GM19397 (cell line): ENCODE measurements at regions not wholly inside any gene's neighbourhood (a gene's known extent, or its start where the extent isn't known, plus 50 kb on each side); places are given as distances from the start of the nearest gene placed in this dataset.
"Not testable (repeated sequence)": the region's sequence is repeated elsewhere in the genome, so short reads cannot be mapped to it uniquely, and the experiment has no call there.

Experiments
- ATAC-seq: cut with Tn5 transposase; IDR thresholded peaks from one replicate; pipeline ENCODE4 v1.9.1; 2021; ENCODE audit warnings: mild to moderate bottlenecking, moderate library complexity; ENCODE audit not compliant: unreplicated experiment

DNA sequence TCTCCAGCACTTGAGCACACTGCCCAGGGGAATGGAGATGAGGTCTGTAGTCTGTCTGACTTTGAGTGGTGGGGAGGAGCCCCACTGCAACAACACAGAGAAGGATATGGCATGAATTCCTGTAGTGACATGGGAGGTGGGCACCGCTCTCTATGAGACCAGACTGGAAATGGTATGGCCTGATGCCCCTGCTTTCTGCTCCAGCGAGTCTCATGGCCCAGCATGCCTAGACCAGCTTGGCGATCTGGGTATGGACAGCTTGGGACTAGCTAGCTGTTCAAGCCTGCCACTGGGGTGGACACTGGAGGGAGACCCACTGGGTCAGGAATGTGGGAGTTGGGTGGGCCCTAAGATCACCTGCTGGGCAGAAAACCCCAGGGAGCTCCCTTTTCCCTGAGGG, 477.8 kb upstream of the SEL1L start:
- no peak for ATAC-seq

DNA sequence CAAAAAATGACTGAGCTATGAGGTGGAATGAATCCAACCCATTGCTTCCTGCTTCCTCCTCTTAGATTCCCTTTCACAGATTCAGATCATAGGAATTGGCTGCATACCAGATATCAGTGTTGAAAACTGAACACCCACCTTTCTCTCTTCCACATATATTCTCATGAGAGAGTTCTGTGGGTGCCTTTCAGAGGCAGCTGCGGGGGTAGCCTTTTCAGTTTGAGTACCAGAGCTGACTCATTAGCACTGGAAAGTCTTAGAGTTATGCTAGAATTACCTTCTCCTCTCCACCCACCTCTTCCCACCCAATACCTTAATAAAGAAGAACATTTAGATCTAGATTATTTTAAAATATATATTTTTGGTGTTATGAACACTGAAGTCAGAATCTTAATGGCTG, 495.4 kb upstream of the SEL1L start:
- ATAC-seq, result no peak

DNA sequence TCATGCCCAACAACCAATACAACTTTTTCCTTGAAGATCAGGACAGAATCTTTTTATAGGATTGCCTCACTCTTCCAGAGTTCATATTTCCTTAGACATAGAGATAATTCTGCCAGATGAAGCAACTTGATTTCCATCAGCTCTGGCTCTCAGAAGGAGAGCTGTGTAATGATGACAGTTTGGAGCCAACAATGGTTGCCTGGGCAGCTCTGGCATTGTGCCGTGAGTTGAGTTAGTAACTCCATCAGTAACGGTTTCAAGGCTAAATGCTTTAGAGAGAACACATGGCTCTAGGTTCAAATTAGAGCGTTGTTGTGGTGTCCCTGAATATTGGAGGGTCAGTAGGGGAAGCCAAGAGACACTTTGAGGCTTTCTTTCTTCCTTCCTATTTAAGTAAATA, 501.7 kb upstream of the SEL1L start:
- ATAC-seq, result no peak

DNA sequence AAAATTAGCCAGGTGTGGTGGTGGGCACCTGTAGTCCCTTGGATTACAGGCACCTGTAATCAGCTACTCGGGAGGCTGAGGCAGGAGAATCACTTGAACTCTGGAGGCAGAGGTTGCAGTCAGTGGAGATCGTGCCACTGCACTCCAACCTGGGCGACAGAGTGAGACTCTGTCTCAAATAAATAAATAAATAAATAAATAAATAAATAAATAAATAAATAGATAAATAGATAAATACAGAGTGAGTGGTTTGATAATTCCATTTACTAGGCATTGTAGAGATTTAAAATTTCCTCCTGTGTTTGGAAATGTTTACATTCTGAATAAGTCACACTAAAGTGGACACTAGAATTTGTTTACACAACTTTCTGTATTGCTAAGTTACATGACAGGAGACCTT, 504.4 kb upstream of the SEL1L start:
- ATAC-seq, result not testable (repeated sequence)

DNA sequence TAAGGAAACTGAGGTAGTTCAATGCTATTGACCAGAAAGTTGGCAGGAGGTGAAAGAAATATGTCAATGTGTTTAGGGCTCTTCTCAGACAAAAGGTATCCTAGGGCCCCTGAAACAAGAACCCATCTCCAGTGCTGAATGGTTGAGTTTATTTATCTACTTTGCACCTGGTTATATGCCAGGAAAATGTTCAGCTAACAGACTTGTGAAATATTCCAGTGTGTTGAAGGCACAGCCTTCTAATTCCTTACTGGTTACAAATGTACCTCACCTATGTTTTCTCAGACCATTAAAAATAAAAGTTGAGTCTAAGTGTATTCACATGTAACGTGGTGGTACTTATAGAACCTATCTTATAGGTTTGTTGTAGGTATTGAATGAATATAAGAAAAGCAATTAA, 511.7 kb upstream of the SEL1L start:
- no peak for ATAC-seq

DNA sequence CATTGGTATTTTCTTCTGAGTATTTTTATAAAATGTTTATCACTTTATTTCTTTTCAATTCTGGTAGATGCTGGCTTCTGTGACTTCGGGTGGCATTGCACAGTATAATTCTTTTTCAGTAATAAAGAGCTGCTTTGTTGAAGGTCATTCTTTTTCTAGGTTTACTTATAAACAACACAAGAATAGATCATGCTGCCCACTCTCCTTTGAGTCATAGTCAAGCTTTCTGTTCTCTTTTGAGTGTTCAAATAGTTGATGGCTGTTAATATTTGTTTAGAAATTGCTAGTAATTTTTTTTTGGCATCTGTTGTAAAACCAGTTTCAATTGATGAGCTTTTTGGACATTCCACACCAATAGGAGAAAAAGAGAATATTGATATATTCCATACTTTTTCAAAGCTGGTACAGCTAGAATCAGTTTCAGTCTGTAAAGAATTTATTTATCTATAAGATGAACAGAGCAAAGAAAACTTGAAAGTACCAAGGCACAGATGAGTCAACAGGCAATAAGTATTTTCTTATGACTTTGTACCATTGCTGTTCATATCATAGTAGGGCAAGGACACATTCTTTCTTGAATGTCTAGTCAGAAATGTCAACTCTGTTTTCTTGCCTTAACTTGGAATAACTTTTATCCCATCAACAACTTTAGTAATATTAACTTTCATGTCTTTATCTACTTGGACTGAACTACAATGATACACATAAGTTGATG, 513.0 kb upstream of the SEL1L start:
- no peak for ATAC-seq

DNA sequence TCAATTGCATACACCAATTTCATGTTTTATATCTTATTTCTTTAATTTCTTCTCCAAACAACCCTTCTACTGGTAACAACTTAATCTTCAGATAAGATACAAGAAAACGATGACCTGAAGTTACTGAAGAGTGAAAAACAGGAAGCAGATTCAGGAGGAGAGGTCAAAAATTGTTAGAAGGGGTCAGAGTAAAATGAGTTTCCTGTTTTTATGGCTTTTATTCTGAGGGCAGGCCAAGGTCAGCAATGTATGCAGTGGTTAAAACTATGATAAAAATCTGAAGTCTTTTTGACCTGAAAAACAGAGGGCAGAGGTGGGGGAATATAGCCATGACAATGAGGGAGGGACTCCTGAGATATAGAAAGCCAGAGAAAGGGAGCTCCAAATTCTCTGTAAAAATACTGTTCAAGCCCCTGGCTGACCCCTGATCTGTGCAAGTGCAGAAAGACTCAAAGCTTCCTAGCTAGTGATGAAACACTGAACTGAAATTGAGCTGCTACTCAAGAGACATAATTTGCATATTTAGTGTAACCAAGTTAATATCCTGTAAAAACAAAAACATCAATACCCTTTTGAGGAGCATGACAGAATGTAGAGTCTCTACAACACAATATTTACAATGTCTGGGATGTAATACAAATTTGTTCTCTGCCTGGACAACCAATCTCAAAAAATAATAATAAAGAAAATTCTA, 514.3 kb upstream of the SEL1L start:
- ATAC-seq, result peak; percentile 56

DNA sequence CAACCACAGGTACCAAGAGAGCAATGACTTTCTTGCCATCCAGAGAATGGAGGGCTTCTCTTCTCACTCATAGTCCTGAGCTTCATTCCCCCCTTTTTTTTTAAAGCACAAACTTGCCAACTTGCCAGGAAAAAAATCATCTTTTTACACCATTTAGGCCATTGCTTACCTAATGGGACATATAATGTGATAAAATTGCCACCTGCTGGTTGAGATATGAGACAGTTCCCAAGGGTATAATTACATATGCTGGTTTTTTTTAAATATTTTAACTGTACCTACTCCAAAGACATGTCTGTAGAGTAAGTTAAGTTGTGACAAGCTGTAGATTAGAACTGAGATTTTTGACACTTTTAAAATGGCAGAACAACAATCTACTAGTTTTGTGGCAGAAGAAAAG, 519.1 kb upstream of the SEL1L start:
- ATAC-seq, result no peak

DNA sequence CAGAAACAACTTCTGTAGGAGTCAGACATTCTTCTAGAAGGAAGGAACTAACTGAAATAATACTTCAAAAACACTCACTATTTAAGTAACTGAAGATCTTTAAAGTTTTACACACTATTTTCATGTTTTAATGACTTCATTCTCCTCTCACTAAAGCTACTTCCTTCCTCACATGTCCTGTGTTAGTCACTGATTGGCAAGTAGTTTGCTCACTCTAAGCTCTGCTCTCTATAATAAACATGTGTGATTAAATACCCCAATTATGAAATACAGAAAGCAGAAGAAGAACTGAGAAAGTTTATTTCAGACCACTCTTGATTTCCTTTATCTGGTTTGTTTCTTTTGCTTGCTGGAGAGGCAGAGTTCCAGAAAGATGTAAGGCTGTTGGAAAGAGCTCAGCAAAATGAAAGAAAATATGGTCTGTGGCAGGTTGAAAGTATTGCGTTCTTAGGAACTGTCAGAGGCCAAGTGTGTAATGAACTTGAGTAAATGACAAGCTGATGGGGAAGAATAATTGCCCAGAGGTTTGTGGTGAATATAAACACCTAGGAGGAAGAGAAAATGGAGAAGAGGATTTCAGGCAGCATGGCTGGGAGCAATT, 522.0 kb upstream of the SEL1L start:
- ATAC-seq, result no peak

DNA sequence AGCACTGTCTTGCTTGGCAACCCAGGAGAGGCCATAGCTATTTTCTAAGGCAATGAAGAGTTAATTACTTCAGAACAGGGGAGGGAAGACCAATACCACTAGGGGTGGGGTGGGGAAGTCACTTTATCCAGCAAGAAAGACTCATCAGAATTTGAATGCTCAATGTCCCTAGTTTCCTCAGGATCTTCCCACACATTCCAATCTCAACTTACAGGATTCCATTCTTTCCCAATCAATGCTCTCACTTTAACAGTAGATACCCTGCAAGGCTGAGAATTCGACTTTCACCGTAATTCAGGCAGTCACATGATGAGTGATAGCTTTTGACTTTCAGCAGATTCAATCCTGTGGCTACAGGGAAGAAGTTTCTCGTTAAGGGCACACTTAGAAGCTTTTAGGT, 526.6 kb upstream of the SEL1L start:
- ATAC-seq, result no peak

DNA sequence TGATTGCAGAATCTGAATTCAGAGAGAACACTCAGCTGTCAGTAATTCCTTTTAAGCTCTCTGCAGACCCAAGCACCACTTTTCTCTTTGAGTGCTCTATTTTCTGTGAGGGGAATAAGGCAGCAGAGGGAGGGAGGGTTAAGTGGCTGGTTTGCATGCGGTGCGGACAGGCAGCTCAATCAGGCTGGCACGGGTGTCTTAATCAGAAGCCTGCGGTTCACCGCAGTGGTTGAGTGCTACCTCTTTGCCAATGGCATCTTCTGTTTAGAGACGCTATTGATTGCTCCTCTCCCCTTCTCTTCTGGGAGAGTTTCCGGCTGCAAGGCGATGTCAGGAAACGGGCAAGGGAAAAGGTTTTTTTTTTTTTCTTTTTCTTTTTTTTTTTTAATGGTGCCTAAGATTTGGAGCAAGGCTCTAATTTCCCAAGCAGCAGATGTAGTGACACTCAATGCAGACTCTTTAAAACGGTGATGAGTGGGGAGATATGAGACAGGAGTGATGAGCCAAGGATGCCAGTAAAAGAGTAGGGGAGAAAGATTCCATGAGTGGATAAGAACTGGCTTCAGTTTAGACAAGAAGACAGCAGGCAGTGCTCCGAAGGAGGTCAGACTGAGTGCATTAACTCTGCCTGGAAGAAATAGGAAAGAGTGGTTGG, 533.7 kb upstream of the SEL1L start:
- no peak for ATAC-seq

DNA sequence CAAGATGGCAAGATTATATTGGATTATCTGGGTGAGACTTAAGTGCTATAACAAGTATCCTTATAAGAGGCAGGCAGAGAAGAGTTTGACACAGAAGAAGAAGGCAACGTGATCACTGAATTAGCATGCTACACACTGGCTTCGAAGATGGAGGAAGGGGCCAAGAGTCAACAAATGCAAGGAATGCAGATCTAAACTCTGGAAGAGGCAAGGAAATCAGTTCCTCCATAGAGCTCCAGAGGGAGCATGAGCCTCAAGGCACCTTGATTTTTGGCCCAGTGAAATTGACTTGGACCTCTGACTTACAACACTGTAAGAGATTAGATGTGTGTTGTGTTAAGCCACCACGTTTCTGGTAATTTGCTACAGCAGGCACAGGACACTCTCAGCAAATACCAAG, 536.4 kb upstream of the SEL1L start:
- no peak for ATAC-seq

DNA sequence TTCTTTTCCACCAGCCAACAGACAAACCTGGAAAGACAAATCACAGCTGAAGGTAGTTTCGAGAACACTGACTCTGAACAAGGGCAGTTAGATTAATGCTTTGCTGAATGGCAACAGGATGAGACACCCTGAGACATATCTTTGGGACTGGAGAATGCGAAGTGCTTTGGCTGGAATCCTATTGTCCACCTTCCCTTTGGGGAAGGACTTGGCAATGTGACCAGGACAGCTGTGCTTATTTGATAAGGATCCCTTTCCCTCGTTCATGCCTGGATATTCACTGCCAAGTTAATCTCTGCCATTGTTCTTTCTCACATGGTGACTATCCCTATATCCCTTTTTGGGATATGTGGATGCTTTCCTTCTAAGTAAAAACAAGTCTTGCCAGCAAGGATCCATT, 537.1 kb upstream of the SEL1L start:
- no peak for ATAC-seq

DNA sequence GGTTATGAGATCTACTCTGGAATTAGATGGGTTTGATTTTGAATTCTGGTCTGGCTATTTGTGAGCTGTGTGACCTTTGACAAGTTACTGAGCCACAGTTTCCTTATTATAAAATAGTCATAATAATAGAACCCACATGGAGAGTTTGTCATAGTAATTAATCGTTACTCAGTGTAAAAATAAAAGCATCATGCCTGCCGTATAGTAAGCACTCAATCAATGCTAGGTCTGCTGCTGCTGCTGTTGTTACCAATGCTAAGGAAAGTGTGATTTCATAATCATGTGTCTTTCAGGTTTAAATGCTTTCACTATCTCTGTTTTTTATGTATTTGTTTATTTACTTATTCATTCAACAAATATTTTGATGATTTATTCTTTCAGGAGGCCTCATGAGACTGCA, 539.9 kb upstream of the SEL1L start:
- no peak for ATAC-seq

DNA sequence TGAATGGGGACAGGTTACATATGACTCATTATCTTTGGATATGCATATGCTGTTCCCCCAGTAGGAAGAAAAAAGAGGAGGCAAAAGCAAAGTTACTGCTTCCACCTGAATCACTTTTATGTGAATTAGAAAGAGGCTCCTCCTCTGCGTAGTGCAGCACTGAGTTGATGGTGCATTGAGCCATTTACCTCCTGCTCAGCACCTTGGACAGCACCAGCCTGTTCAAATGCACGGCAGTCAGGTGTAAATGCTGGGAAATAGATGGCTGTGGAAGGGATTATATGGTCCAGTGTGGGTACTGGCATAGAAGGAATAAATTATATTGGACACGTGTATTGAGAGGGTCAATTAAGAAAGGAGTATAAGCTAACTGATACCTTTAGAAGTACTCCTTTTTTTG, 541.9 kb upstream of the SEL1L start:
- ATAC-seq, result no peak

DNA sequence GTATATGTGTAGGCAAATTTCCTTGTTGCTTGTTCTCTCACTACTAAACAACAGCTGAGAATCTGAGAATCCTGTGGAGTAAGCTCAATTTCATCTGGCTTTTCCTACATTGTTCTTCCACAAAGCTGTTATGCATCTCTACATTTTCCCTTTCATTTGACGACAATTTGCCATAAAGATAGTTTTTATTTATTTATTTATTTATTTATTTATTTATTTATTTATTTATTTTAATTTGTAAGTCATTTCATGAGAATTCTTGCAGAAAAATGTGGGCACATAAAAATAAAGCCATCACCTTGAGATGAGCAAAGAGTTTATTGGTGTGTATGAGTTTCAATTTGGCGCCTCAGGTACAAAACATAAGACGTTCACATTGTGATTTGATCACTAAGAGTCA, 545.9 kb upstream of the SEL1L start:
- no peak for ATAC-seq

DNA sequence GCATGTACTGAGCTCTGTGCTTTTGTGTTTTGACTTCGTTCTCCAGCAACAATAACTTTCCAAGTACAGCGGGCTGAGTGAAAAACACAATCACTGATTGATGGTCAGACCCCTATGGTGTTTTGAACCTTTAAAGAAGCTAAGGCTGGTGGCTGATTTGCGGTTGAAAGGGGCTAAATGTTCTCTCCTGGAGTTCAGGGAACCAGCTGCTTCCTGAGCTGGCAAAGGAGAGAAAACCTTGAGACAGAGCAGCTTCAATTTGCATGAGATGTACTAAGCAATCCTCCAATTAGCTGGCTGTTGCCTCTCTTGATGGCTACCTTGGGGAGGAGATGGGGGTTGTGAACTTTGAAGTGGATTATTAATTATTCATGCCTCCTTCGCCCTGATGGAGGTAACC, 546.7 kb upstream of the SEL1L start:
- no peak for ATAC-seq

DNA sequence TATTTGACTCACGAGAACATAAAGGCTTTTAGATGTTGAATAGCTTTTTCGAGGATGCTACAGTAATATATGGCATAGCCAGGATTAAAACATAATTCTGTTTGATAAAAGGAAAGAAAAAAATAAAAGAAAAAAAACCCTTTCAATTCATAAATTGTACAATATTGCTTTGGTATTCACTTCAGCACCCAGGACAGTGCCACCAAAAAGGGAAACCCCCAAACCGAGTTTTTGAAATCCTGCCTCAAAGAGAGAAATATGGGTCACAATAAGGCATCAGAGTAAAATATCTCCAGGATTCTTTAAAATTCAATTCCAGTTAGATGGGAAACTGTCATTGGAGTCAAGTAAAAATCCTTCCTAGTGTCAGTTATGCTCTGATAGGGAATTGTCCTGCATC, 551.2 kb upstream of the SEL1L start:
- no peak for ATAC-seq

DNA sequence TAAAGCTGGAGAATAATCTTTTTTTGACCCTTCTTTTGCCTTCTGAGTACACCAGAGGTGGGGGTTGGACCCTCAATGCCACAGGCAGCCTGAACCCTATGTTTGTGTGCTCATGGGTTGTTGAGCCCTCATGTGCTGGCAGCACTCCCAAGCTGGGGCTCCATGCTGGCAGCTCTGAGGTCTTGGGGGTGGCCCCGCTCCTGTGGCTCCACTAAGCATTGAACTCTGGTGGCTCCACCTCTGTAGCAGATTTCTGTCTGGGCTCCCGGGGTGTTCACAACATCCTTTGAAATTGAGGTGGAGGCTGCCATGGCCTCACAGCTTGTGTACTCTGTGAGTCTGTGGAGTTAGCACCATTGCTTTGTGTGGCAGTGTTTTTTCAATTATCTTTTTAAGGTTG, 557.4 kb upstream of the SEL1L start:
- no peak for ATAC-seq

DNA sequence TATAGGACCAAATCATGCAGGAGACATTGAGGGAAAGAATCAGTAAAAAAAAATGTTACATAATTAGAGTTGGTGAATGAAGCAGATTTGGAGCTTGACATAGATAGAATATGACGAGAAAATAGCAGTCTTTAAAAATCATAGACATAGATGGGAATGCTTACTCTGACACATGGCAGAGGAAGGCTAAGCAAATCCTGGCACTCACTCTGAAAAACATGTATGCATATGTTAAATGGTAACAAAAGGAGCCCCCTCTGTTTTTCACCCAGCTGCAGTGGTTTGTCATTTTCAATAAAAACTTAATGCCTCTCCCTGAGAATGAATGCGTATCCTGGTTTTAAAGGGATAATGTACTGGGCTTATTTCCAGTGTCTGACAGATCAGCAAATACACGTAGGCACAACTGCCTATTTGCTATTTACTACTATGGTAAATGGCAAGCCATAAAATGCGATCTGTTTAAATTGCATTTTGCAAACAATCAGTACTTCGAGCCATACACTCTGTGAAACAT, 561.2 kb upstream of the SEL1L start:
- no peak for ATAC-seq

DNA sequence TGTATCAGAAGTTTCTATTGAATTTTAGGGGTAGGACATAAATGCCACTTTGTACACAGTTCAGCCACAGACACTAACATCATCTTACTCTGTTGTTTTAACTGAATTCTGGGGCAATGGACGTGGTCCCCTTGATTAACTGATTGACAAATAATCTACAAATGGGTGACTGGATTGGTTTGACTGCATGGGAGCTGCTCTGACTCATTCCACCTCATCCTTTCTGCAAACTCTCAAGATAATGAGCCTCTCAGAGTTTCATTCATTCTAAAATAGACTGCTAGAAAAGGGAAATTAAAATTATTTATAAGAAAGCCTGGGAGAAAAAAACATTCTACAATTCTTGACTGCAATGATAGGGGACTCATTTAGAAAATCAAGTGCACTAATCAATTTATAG, 570.4 kb upstream of the SEL1L start:
- no peak for ATAC-seq
